Esophagus muscularis mucosa (tissue), 4 donors: ENCODE measurements at regions not wholly inside any gene's neighbourhood (a gene's known extent, or its start where the extent isn't known, plus 50 kb on each side); places are given as distances from the start of the nearest gene placed in this dataset.

Experiments
- CTCF ChIP-seq, 3 experiments: fragments of 200-600 bp in 2 of 3; fragments of 450-650 bp in 1 of 3; sonication (generic) in 2 of 3; IDR thresholded peaks; one replicate each; pipeline ENCODE4 v1.5.1; 2017 to 2019; ENCODE audit warnings: antibody characterized with exemption in 3 of 3, mild to moderate bottlenecking in 2 of 3, moderate library complexity in 1 of 3
- EP300 ChIP-seq: sonication (generic); formaldehyde crosslinking; IDR thresholded peaks from one replicate; pipeline ENCODE4 v1.6.1; 2017; ENCODE audit warnings: antibody characterized with exemption
- POLR2A ChIP-seq: fragments of 450-650 bp; IDR thresholded peaks from one replicate; pipeline ENCODE4 v1.6.1; 2017; ENCODE audit warnings: antibody characterized with exemption, moderate library complexity, mild to moderate bottlenecking, low read depth
- POLR2AphosphoS5 ChIP-seq, 2 donors: sonication (generic); formaldehyde crosslinking; IDR thresholded peaks; one replicate each; pipeline ENCODE4 v1.6.1; 2017; ENCODE audit warnings: antibody characterized with exemption in 2 of 2

- TF ChIP-seq CTCF (IDR thresholded peaks at IDR 0.05) (peak; percentile 63 to 77 (median 64)), EP300 (no peak), POLR2A (no peak), POLR2AphosphoS5 (IDR thresholded peaks at IDR 0.05) (no peak)
These were observed 117.6 kb upstream of the FAM204A start for GRCh38 chr10:118459642-118460193.
